Right ventricle myocardium inferior (tissue), 1 donor: ENCODE measurements at regions not wholly inside any gene's neighbourhood (a gene's known extent, or its start where the extent isn't known, plus 50 kb on each side); places are given as distances from the start of the nearest gene placed in this dataset.

Experiments
- ATAC-seq: fragments of 200-7000 bp; cut with Tn5 transposase; one replicate; pipeline ENCODE4 v1.9.1; 2020; ENCODE audit warnings: mild to moderate bottlenecking, moderate library complexity
- DNase-seq: peaks from one replicate; pipeline ENCODE4 v3.0.0; 2021; ENCODE audit errors: missing footprints
- intact Hi-C: fragments of 100-400 bp; cut with DNase I; formaldehyde crosslinking; loops from one replicate; pipeline ENCODE4 v1.11.0; 2022
- donor health status: DM: no; HTN: yes; CAD: no; lungs with severe emphysema.

DNA sequence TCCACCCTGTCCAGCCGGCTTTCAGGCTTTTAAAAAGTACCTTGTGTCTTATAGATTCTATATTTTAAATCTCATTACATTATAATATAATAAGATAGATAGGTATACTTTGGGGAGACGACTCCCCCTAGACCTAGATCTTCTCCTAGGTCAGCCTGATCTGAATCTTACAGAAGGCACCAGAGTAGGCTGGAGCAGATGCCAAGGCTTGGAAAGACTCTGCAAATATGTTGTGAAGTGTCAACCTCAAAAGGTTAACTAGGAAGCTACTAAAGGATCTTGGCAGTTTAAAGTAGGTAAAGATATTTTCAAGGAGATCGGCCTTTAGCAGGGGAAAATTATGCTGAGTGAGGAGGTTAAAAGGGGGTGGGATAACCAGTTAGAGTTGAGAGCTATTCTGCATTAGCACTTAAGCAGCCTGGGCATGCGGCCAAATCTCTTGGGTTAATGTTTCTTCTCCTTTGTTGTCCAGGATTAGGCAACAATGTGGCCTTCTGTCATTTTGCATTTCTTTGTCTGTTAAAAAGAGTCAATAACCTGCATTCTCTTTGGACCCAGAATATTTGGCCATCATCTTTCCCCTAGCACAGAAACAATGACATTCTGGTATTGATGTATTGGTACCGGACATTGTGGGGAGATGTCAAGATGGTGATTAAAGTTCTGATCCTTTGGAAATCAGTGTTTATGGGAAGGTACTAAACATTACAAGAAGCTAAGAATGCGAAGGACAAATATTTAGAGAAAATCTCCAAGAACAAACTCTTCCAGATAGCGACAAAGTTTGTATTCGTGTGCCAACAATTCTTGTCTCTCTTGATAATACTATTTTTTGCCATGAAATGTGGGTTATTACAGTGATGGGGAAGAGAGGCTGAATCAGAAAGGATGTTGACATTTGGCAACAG lies 51.2 kb upstream of the DHX40 start:
- intact Hi-C loops: no loop called here
- peak; percentile 67 for ATAC-seq
- peak; percentile 91 for DNase-seq
